Osteoblast (primary cell): ENCODE measurements at regions not wholly inside any gene's neighbourhood (a gene's known extent, or its start where the extent isn't known, plus 50 kb on each side); places are given as distances from the start of the nearest gene placed in this dataset.

Experiments used
- DNase-seq: peaks from one replicate; pipeline ENCODE4 v3.0.0; 2011; ENCODE audit warnings: low spot score, mixed read lengths; ENCODE audit not compliant: insufficient read length; ENCODE audit errors: missing footprints
- H2AFZ ChIP-seq: 2 replicates; pipeline ENCODE4 v1.6.0; 2011; ENCODE audit warnings: mild to moderate bottlenecking, low read length
- H3K27ac ChIP-seq: 2 replicates; pipeline ENCODE4 v1.5.1; 2011; ENCODE audit warnings: mild to moderate bottlenecking, low read depth, low read length, moderate library complexity
- H3K27me3 ChIP-seq: 2 replicates; pipeline ENCODE4 v1.6.0; 2012; ENCODE audit warnings: mild to moderate bottlenecking, control low read depth, inconsistent platforms, low read length, moderate library complexity; ENCODE audit not compliant: insufficient read depth
- H3K36me3 ChIP-seq: 2 replicates; pipeline ENCODE4 v1.5.1; 2011; ENCODE audit warnings: mild to moderate bottlenecking, low read length, control low read depth, moderate library complexity; ENCODE audit not compliant: insufficient read depth
- H3K4me1 ChIP-seq: 2 replicates; pipeline ENCODE4 v1.5.1; 2011; ENCODE audit warnings: mild to moderate bottlenecking, low read length, control low read depth, moderate library complexity; ENCODE audit not compliant: insufficient read depth
- H3K4me2 ChIP-seq: 2 replicates; pipeline ENCODE4 v1.6.0; 2011; ENCODE audit warnings: mild to moderate bottlenecking, low read length; ENCODE audit not compliant: insufficient read depth
- H3K4me3 ChIP-seq: fragments of 200-600 bp; sonication (generic); 3 replicates; pipeline ENCODE4 v1.5.1; 2012; ENCODE audit warnings: mild to moderate bottlenecking, low read length, inconsistent platforms; ENCODE audit not compliant: insufficient read depth
- H3K79me2 ChIP-seq: 2 replicates; pipeline ENCODE4 v1.6.0; 2012; ENCODE audit warnings: mild to moderate bottlenecking, low read length, control low read depth, inconsistent platforms; ENCODE audit not compliant: insufficient read depth
- H3K9me3 ChIP-seq: 2 replicates; pipeline ENCODE4 v1.5.1; 2011; ENCODE audit warnings: low read depth, low read length, control low read depth
- H4K20me1 ChIP-seq: 2 replicates; pipeline ENCODE4 v1.6.0; 2012; ENCODE audit warnings: mild to moderate bottlenecking, low read length, control low read depth; ENCODE audit not compliant: insufficient read depth
- TF ChIP-seq, protein P1 (sequence below): IDR thresholded peaks from 2 replicates; pipeline ENCODE4 v1.5.1; 2011; ENCODE audit warnings: mild to moderate bottlenecking, low read depth, low read length, moderate library complexity; ENCODE audit errors: extremely low read depth

DNA sequence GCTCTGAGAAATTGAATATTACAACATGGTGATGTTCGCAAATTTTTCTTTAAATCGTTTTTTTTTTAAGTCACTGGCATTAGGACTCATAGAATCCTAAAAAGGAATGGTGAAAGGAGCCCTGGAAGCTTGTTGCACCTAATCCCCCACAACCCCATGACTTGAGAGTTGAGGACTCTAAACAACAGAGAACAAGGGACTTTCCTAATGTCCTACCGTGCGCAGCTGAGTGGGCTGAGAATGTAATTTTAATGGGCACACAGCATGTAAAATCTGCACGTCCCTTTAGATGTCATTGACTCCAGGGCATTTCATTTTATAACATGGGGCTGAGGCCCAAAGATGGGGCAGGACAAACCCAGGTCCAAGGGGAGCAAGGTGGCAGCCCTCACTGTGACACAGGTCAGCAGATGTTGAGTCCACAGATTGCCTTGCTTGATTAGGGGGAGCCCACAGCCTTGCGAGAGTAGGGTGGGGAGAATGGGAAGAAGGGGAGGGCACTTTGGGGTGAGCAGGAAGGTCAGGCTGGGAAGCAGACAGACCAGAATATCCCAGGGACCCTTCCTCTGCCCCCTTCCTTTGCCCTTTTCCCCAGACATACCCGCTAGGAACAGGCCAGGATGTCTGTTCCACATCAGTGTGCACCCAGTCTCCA lies 208.4 kb upstream of the ZMIZ1 start:
- no peak overlapping the region for H3K27ac ChIP-seq
- H2AFZ ChIP-seq = no peak overlapping the region
- no peaks in the 10 kb centered on the region for H3K79me2 ChIP-seq
- peaks cover 43% of the 10 kb centered on the region for H3K27me3 ChIP-seq
- no peak overlapping the region for H3K4me2 ChIP-seq
- no peaks in the 10 kb centered on the region for H3K9me3 ChIP-seq
- no peaks in the 10 kb centered on the region for H3K4me1 ChIP-seq
- no peaks in the 10 kb centered on the region for H4K20me1 ChIP-seq
- H3K36me3 ChIP-seq = no peaks in the 10 kb centered on the region
- H3K4me3 ChIP-seq = no peak overlapping the region
- TF ChIP-seq, protein P1, sequence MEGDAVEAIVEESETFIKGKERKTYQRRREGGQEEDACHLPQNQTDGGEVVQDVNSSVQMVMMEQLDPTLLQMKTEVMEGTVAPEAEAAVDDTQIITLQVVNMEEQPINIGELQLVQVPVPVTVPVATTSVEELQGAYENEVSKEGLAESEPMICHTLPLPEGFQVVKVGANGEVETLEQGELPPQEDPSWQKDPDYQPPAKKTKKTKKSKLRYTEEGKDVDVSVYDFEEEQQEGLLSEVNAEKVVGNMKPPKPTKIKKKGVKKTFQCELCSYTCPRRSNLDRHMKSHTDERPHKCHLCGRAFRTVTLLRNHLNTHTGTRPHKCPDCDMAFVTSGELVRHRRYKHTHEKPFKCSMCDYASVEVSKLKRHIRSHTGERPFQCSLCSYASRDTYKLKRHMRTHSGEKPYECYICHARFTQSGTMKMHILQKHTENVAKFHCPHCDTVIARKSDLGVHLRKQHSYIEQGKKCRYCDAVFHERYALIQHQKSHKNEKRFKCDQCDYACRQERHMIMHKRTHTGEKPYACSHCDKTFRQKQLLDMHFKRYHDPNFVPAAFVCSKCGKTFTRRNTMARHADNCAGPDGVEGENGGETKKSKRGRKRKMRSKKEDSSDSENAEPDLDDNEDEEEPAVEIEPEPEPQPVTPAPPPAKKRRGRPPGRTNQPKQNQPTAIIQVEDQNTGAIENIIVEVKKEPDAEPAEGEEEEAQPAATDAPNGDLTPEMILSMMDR = no peak
- no peak for DNase-seq

DNA sequence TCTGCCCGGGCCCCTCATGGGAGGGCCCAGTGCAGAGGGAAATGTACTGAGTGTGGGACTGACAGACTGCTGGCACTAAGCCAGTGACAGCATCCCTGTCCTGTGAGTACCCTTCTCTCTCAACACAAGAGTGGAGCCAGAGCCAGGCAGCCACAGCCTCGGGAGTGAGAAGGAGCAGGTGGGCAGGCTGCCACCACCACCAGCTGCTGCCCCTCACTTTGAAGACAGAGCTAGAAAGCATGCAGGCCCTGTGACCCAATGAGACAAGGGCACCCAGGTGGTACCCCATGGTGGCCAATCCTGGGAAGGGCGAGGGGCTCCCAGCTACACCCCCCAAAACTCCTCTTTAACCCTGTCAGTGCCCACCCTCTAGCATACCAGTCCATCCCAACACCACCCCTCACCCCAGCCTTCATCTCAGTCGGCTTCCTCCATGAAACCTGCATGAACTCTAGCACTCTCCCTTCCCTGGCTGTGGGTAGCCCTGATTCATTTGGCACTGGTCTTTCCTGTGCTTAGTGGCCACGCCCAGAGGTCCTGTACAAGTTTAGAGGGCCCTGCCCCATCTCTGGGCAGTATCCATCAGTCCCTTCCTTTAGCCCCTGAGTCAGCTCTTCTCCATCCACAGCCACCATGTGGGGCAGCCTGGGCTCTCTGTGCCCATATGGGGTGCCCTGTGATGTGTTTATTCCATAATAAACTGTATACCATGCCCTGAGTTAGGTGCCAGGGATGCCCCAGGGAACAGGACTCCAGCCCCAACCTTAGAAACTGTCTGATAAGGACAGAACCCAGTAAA lies 207.0 kb upstream of the ZMIZ1 start:
- DNase-seq = no peak
- TF ChIP-seq, protein P1 = no peak
- H3K4me3 ChIP-seq = no peak overlapping the region
- no peak overlapping the region for H3K4me2 ChIP-seq
- no peaks in the 10 kb centered on the region for H4K20me1 ChIP-seq
- H3K36me3 ChIP-seq = no peaks in the 10 kb centered on the region
- no peaks in the 10 kb centered on the region for H3K79me2 ChIP-seq
- H2AFZ ChIP-seq = no peak overlapping the region
- H3K9me3 ChIP-seq = no peaks in the 10 kb centered on the region
- H3K27me3 ChIP-seq = peaks cover 34% of the 10 kb centered on the region
- H3K27ac ChIP-seq = no peak overlapping the region
- no peaks in the 10 kb centered on the region for H3K4me1 ChIP-seq

DNA sequence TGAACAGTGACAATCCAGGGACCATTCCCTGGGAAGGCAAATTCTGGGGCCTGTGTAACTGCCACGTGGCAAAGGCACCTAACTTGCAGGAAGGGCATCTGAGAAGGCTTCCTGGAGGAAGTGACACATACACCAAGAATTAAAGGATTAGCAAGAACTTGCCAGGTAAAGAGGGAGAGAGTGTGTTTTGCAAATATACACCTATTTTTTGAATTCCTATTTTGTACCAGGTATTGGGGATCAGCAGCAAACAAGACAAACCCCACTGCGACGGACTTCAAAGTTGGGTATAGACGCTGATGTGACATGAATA lies 206.5 kb upstream of the ZMIZ1 start:
- Histone ChIP-seq H3K27ac (no peak overlapping the region), H3K27me3 (peaks cover 33% of the 10 kb centered on the region), H3K9me3 (no peaks in the 10 kb centered on the region), H2AFZ (no peak overlapping the region), H3K4me1 (no peaks in the 10 kb centered on the region), H4K20me1 (no peaks in the 10 kb centered on the region), H3K4me2 (no peak overlapping the region), H3K4me3 (no peak overlapping the region), H3K79me2 (no peaks in the 10 kb centered on the region), H3K36me3 (no peaks in the 10 kb centered on the region)
- TF ChIP-seq, protein P1 = no peak
- no peak for DNase-seq

DNA sequence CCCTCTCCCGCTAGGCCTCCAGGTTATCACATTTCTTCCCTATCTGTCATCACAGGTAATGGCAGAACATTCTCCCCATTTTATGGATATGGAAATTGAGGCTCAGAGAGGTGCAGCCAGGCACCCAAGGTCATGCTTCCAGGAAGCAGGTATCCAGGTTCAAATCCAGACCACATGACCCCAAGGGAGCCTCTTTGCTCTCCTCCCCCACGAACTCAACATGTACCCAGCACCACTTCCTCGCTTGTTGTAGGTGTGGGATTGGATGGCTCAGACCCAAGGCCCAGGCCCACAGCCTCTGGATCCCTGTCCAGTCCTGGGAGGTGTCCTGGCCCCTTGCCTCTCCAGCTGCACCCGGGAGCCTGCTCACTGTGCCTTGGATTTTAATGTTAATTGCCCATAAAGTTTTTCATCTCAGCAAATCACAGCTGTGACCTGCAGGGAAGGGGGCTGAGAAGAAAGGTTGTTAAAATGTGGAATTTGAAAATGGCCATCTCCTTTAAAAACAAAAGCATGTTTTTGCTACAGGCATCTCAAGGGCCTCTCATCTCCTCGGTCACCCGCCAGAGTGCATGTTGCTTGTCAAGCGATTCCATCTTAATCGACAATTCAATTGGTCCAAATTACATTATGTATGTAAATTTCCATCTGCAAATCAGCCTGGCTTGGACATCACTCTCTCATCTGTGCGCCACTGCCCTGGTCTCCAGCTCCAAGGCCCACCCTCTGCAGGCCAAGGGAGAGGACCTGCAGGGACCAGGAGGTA lies 205.4 kb upstream of the ZMIZ1 start:
- peaks cover 31% of the 10 kb centered on the region for H3K27me3 ChIP-seq
- no peak for DNase-seq
- H3K4me3 ChIP-seq = no peak overlapping the region
- H2AFZ ChIP-seq = no peak overlapping the region
- H3K27ac ChIP-seq = no peak overlapping the region
- TF ChIP-seq, protein P1 = no peak
- H3K36me3 ChIP-seq = no peaks in the 10 kb centered on the region
- no peaks in the 10 kb centered on the region for H3K79me2 ChIP-seq
- no peak overlapping the region for H3K4me2 ChIP-seq
- no peaks in the 10 kb centered on the region for H3K9me3 ChIP-seq
- no peaks in the 10 kb centered on the region for H4K20me1 ChIP-seq
- no peaks in the 10 kb centered on the region for H3K4me1 ChIP-seq
